Activated naive CD4-positive, alpha-beta T cell treated with anti-CD3 and anti-CD28 coated beads, Interleukin-2, amount 50 U/mL, for 72 hours (primary cell): ENCODE measurements at regions not wholly inside any gene's neighbourhood (a gene's known extent, or its start where the extent isn't known, plus 50 kb on each side); places are given as distances from the start of the nearest gene placed in this dataset.
A peak's percentile ranks its signal among the peaks of the same experiment; 100 is the strongest.
"Not testable (repeated sequence)": the region's sequence is repeated elsewhere in the genome, so short reads cannot be mapped to it uniquely, and the experiment has no call there.

Source experiments
- ATAC-seq, 2 donors: fragments of 150-1000 bp; cut with Tn5 transposase; 2 replicates each; pipeline ENCODE4 v1.10.0; 2021; ENCODE audit warnings: mild to moderate bottlenecking in 2 of 2, moderate library complexity in 2 of 2
- DNase-seq, 2 donors: peaks; one replicate each; pipeline ENCODE4 v3.0.0; 2021 to 2022; ENCODE audit warnings: low spot score in 2 of 2
- H3K27ac Mint-ChIP-seq, 2 donors: one replicate each; pipeline ENCODE4 v1.8.0; 2022; ENCODE audit warnings: mild to moderate bottlenecking in 2 of 2, mixed read lengths in 2 of 2
- H3K36me3 Mint-ChIP-seq, 2 donors: one replicate each; pipeline ENCODE4 v1.8.0; 2022; ENCODE audit warnings: mixed read lengths in 2 of 2
- H3K9me3 Mint-ChIP-seq, 2 donors: one replicate each; pipeline ENCODE4 v1.8.0; 2022; ENCODE audit warnings: mixed read lengths in 2 of 2

DNA sequence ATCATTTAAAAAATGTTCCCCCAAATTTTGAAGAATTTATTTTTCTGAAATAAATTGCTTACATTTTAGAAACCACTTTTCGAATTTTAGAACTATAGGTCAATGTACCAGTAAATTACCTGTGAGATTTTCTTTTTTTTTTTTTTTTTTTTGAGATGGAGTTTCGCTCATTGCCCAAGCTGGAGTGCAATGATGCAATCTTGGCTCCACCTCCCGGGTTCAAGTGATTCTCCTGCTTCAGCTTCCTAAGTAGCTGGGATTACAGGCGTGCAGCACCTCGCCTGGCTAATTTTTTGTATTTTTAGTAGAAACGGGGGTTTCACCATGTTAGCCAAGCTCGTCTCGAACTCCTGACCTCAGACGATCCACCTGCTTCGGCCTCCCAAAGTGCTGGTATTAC, 295.1 kb upstream of the ID2 start:
- not testable (repeated sequence) for H3K36me3 Mint-ChIP-seq, H3K27ac Mint-ChIP-seq, H3K9me3 Mint-ChIP-seq

DNA sequence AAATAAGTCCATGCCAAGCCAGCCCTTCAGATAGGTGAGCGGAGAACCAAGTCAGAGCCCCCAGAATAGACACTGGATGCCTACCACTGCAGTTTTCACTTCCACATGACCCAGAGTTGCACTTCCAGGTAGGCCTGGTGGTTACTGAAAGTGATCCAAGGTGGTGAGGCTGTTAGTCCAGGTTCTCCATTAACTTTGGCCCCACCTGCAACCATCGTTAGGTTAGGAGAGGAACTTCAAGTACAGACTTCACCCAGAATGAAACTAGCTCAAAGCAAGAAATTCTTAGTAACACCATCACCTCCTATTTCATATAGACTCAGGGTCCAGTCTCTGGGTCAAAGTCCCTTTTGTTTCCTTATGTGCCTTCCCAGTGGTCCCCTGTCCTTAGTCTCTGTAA, 293.1 kb upstream of the ID2 start:
- Mint-ChIP-seq H3K9me3 (no peaks in the 10 kb centered on the region), H3K36me3 (no peaks in the 10 kb centered on the region), H3K27ac (no peak overlapping the region)
- DNase-seq (no peak), ATAC-seq (no peak)

More for the DNA sequence above, 295.1 kb upstream of the ID2 start:
- ATAC-seq, DNase-seq: not testable (repeated sequence)

DNA sequence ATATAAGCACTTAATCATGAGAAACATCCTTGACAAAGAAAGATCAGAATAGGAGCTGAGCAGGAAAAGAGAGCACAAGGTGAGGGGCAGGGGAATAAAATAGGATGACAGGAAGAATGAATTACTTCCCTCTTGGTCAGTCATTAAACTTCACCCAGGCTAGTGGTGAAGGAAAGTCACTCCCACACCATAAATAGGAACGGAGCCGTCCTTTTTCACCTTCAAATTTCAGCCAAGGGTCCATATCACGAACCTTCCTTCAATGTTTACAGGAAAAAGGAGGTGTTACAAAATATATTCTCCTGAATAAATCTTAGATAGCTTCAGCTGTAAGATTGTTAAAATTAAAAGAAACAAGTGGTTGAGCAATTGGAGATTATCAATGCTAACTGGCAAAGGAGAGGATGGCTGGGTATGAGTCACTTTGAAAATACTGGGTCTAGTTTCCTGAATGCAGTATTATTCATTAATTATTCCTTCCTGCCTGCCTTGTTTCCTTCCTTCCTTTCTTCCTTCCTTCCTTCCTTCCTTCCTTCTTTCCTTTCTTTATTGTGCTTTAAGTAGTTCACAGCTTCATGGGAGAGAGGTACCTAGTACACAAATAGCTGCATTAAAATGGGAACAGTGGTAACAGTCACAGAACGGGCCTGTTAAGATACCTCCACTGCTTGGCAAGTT, 292.3 kb upstream of the ID2 start:
- ATAC-seq (no peak), DNase-seq (no peak)
- no peaks in the 10 kb centered on the region for H3K36me3 Mint-ChIP-seq
- H3K27ac Mint-ChIP-seq = no peak overlapping the region
- no peaks in the 10 kb centered on the region for H3K9me3 Mint-ChIP-seq

GRCh38 chr2:8391126-8391525, 290.7 kb upstream of the ID2 start:
- no peak overlapping the region for H3K27ac Mint-ChIP-seq
- H3K36me3 Mint-ChIP-seq = no peaks in the 10 kb centered on the region
- H3K9me3 Mint-ChIP-seq = no peaks in the 10 kb centered on the region
- DNase-seq = no peak
- no peak for ATAC-seq

DNA sequence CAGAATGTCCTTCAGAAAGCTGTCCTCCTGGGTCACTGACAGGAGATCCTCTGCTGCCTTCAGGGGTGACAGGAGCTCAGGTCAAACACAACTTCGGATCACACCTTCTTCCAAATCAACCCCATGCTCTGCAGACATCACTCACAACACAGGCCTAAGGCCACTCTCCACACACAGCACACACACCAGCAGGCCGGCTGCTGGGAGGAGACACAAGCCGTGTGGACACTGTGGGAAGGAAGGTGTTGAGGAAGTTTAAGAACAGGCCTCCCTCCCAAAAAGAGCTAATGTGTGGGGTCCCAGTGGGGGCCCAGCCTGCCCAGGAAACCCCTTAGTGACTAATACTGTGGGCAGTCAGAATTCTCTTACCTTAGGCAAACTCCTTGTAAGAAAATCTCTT, 290.3 kb upstream of the ID2 start:
- ATAC-seq (no peak), DNase-seq (no peak)
- H3K27ac Mint-ChIP-seq = no peak overlapping the region
- no peaks in the 10 kb centered on the region for H3K36me3 Mint-ChIP-seq
- no peaks in the 10 kb centered on the region for H3K9me3 Mint-ChIP-seq

GRCh38 chr2:8392098-8392866, 289.6 kb upstream of the ID2 start:
- no peak for ATAC-seq
- no peaks in the 10 kb centered on the region for H3K9me3 Mint-ChIP-seq
- no peak for DNase-seq
- no peak overlapping the region for H3K27ac Mint-ChIP-seq
- no peaks in the 10 kb centered on the region for H3K36me3 Mint-ChIP-seq

- peaks cover 5 to 6% of the 10 kb centered on the region in 2 donors for H3K9me3 Mint-ChIP-seq
- H3K36me3 Mint-ChIP-seq = peaks cover 0 to 1% of the 10 kb centered on the region in 2 donors
Observed at GRCh38 chr2:8393506-8393905, 288.4 kb upstream of the ID2 start.

GRCh38 chr2:8394131-8394530, 287.7 kb upstream of the ID2 start:
- H3K36me3 Mint-ChIP-seq = peaks cover 0 to 6% of the 10 kb centered on the region in 2 donors
- no peak for DNase-seq
- no peak overlapping the region for H3K27ac Mint-ChIP-seq
- peaks cover 5 to 12% of the 10 kb centered on the region in 2 donors for H3K9me3 Mint-ChIP-seq
- ATAC-seq = no peak

More at GRCh38 chr2:8393506-8393905, 288.4 kb upstream of the ID2 start:
- DNase-seq = no peak
- H3K27ac Mint-ChIP-seq = no peak overlapping the region
- ATAC-seq = no peak

DNA sequence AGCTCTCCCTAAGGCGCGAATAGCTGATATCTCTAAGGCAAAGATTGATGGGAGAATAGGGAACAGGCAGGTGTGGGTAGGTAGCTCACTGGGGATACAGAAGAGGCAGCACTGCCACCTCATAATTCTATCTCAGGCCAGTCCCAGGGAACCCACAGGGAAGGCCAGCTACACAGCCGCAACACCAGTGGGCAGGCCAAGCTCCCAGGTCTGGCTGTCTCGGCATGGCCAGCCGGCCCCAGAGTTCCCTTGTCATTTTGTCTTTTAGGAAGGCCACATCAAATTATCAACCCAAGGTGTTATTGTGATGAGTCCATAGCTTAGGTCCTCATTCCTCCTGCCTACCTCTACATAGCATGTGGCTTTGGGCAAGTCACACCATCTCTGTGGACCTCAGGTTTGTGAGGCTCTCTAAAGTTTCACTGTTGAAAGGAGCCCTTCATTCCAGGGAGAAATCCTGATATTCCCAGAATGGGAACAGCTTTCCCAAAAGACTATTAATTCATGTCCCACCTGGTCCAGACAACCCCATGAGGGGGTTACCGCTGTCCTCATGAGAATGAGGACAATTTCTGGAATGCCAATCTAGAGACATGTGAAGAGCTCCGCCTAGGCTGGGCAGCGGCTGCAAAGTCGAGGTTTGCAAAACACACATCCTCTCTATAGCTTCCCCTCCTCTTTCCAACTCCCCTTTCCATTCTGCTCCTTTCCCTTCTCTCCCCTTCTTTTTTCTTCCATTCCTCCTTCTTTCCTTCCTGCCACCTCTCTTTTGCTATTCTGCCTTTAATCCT, 287.1 kb upstream of the ID2 start:
- no peak for ATAC-seq
- H3K9me3 Mint-ChIP-seq = peaks cover 5 to 12% of the 10 kb centered on the region in 2 donors
- H3K27ac Mint-ChIP-seq = no peak overlapping the region
- peaks cover 0 to 6% of the 10 kb centered on the region in 2 donors for H3K36me3 Mint-ChIP-seq
- no peak for DNase-seq

- H3K9me3 Mint-ChIP-seq = peaks cover 5 to 14% of the 10 kb centered on the region in 2 donors
Observed at GRCh38 chr2:8395718-8396117, 286.1 kb upstream of the ID2 start.

GRCh38 chr2:8398040-8398668, 283.7 kb upstream of the ID2 start:
- no peak for DNase-seq

More at GRCh38 chr2:8395718-8396117, 286.1 kb upstream of the ID2 start:
- ATAC-seq (no peak), DNase-seq (no peak)
- H3K36me3 Mint-ChIP-seq = peaks cover 0 to 6% of the 10 kb centered on the region in 2 donors
- peak overlapping the region in 1 of 2 donors; percentile 48 for H3K27ac Mint-ChIP-seq

GRCh38 chr2:8399731-8400130, 282.1 kb upstream of the ID2 start:
- ATAC-seq (no peak), DNase-seq (no peak)
- Mint-ChIP-seq H3K36me3 (peaks cover 0 to 6% of the 10 kb centered on the region in 2 donors), H3K9me3 (peaks cover 5 to 20% of the 10 kb centered on the region in 2 donors), H3K27ac (no peak overlapping the region)

More at GRCh38 chr2:8398040-8398668, 283.7 kb upstream of the ID2 start:
- Mint-ChIP-seq H3K9me3 (peaks cover 5 to 15% of the 10 kb centered on the region in 2 donors), H3K27ac (no peak overlapping the region), H3K36me3 (peaks cover 0 to 6% of the 10 kb centered on the region in 2 donors)
- no peak for ATAC-seq

DNA sequence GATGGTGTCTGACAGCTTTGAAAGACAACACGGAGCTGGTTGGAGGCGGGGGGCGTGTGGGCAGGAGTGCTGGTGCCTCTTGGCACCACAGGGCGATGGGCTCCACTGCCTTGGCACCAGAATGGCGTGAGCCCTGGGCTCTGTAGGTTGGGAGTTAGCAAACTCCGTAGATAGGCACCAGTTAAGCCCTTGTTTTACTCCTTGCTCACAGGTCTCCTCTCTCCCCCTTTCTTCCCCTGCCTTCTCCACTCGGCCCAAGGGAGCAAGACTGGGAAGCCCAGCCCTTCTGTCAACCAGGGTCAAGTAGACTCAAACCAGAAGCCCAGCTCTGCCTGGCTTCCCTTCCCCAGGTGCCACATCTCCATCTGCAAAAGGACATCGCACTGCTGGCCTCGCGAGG, 281.7 kb upstream of the ID2 start:
- Mint-ChIP-seq H3K36me3 (peaks cover 0 to 6% of the 10 kb centered on the region in 2 donors), H3K9me3 (peaks cover 5 to 20% of the 10 kb centered on the region in 2 donors), H3K27ac (no peak overlapping the region)
- ATAC-seq (no peak), DNase-seq (no peak)

DNA sequence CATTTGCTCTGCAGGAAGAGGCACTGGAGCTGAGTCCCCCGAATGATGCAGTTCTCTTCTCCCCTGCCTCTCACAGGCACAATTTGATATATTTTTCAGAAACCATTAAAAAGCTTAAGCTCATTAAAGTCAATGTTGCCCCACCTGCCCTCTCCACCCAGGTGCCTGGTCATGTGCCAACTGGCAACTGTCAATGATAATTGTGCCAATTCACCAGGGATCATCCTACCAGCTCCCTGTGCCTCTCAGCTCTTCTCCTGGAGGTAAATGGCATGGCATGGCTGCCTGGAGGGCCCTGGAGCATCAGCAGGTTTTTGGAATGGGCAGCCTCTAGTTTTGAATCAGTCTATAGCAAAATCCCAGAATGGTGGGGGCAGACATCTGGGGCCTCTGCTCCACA, 279.6 kb upstream of the ID2 start:
- no peak for ATAC-seq
- peaks cover 5 to 20% of the 10 kb centered on the region in 2 donors for H3K9me3 Mint-ChIP-seq
- no peak overlapping the region for H3K27ac Mint-ChIP-seq
- DNase-seq = no peak
- H3K36me3 Mint-ChIP-seq = peaks cover 0 to 12% of the 10 kb centered on the region in 2 donors

DNA sequence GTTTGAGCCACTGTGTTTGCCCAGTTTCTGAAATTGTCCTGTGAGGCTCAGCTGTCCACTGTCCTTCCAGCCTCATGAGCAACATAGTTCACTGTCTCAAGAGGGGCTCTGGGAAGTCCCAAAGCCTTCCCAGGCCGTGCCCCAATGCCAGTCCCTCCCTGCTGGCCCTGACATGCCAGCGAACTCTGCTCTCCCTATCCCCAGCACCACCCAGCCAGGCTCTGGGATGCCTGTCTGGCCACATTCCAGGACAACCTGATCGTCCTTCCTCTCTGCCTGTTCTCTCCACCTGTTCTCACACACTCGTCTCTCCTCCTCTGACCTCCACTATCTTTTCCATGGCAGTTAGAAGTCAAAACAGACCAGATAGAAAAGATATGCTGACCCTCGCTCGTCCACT, 278.0 kb upstream of the ID2 start:
- Mint-ChIP-seq H3K36me3 (peaks cover 0 to 7% of the 10 kb centered on the region in 2 donors), H3K27ac (no peak overlapping the region), H3K9me3 (peaks cover 0 to 9% of the 10 kb centered on the region in 2 donors)
- ATAC-seq (no peak), DNase-seq (no peak)

GRCh38 chr2:8405334-8405733, 276.5 kb upstream of the ID2 start:
- Mint-ChIP-seq H3K27ac (no peak overlapping the region), H3K9me3 (peaks cover 0 to 8% of the 10 kb centered on the region in 2 donors), H3K36me3 (peaks cover 0 to 6% of the 10 kb centered on the region in 2 donors)
- no peak for ATAC-seq
- no peak for DNase-seq
